RWPE2 (cell line): ENCODE measurements at regions not wholly inside any gene's neighbourhood (a gene's known extent, or its start where the extent isn't known, plus 50 kb on each side); places are given as distances from the start of the nearest gene placed in this dataset.

Experiments
- ATAC-seq: fragments of 200-7000 bp; cut with Tn5 transposase; 3 replicates; pipeline ENCODE4 v1.9.1; 2021; ENCODE audit warnings: low read depth
- DNase-seq: peaks from one replicate; pipeline ENCODE4 v3.0.0-alpha.2; 2020; ENCODE audit warnings: low spot score
- H3K27ac ChIP-seq: fragments of 450-650 bp; 2 replicates; pipeline ENCODE4 v1.5.1; 2017; ENCODE audit warnings: mild to moderate bottlenecking; ENCODE audit not compliant: poor library complexity, severe bottlenecking
- H3K27me3 ChIP-seq: fragments of 250-450 bp; sonication (Bioruptor Pico); 2 replicates; pipeline ENCODE4 v1.5.1; 2021; ENCODE audit warnings: mild to moderate bottlenecking, moderate library complexity; ENCODE audit not compliant: insufficient read depth, poor library complexity, severe bottlenecking
- H3K36me3 ChIP-seq: fragments of 250-450 bp; sonication (Bioruptor Pico); 2 replicates; pipeline ENCODE4 v1.5.1; 2020; ENCODE audit warnings: low read depth, mild to moderate bottlenecking, moderate library complexity
- H3K4me1 ChIP-seq: fragments of 250-450 bp; sonication (Bioruptor Pico); 2 replicates; pipeline ENCODE4 v1.5.1; 2021; ENCODE audit warnings: mild to moderate bottlenecking, moderate library complexity; ENCODE audit not compliant: insufficient read depth, poor library complexity, severe bottlenecking
- H3K4me3 ChIP-seq: fragments of 250-450 bp; sonication (Bioruptor Pico); 2 replicates; pipeline ENCODE4 v1.5.1; 2021; ENCODE audit warnings: mild to moderate bottlenecking, moderate library complexity; ENCODE audit not compliant: severe bottlenecking
- H3K9me3 ChIP-seq: fragments of 250-450 bp; sonication (Bioruptor Pico); 2 replicates; pipeline ENCODE4 v1.5.1; 2021; ENCODE audit warnings: mild to moderate bottlenecking, moderate library complexity; ENCODE audit not compliant: severe bottlenecking
- CTCF ChIP-seq: fragments of 450-650 bp; IDR thresholded peaks from one replicate; pipeline ENCODE4 v1.5.1; 2017; ENCODE audit warnings: mild to moderate bottlenecking, moderate library complexity; ENCODE audit not compliant: poor library complexity, severe bottlenecking

DNA sequence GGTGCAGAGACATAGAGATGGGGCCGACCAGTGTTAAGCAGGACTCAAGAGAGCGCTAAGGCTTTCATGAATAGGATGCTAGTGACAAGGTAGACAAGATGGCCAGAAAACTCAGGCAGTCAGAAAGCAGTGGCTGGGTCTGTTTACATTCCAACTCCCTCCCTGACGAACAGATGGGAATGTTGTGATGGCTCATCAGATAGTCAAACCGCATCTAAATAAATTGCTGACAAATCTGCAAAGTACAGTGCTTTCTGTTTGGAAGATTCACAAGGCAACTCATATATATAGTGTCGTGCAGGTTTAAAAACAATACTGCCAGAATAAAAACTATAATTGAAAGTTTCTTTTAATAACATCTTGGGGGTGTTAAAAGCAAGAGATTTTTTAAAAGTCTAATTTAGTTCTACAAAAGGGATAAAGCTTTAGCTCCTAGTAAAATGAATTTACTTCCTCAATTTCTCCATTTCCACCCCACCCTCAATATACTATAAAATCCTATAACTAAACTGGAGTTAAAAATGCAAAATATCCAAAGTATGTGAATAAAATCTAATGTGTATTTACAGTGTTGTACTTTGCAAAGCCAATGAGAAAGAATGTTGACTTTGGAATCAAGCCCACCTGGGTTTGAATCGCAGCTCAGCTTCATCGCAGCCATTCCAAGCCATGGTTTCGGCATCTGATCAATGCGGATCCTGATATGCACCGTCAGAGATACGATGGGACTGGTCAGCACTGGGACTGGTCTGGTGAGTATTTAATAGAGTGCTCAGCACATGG lies 247.3 kb upstream of the PDE10A start:
- TF ChIP-seq CTCF, result no peak
- no peak overlapping the region for H3K27ac ChIP-seq
- no peaks in the 10 kb centered on the region for H3K27me3 ChIP-seq
- H3K4me1 ChIP-seq, result no peaks in the 10 kb centered on the region
- H3K4me3 ChIP-seq, result no peak overlapping the region
- ATAC-seq, result no peak
- no peaks in the 10 kb centered on the region for H3K36me3 ChIP-seq
- no peaks in the 10 kb centered on the region for H3K9me3 ChIP-seq
- DNase-seq, result no peak

DNA sequence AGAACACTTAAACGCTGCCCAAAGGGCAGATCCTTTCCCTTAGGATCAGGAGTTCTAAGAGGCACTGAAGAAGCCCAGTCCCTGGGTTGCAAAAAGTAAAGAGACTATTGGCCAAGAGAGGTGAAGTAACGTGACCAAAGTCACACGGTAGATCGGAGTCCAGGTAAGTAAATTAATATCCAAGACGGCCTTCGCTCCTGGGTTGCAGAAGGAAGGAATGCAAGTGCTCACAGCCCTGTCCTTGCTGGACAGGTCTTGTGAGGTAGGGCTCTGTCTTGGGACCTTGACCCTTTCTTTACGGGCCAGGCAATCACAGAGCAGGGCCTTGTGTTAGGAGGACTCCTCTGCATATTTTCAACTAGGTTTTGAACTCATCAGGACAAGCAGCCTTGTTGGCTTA lies 243.7 kb upstream of the PDE10A start:
- Histone ChIP-seq H3K4me1 (no peaks in the 10 kb centered on the region), H3K27ac (no peak overlapping the region), H3K27me3 (no peaks in the 10 kb centered on the region), H3K4me3 (no peak overlapping the region), H3K9me3 (no peaks in the 10 kb centered on the region), H3K36me3 (no peaks in the 10 kb centered on the region)
- TF ChIP-seq CTCF, result no peak
- DNase-seq, result no peak
- ATAC-seq, result no peak

DNA sequence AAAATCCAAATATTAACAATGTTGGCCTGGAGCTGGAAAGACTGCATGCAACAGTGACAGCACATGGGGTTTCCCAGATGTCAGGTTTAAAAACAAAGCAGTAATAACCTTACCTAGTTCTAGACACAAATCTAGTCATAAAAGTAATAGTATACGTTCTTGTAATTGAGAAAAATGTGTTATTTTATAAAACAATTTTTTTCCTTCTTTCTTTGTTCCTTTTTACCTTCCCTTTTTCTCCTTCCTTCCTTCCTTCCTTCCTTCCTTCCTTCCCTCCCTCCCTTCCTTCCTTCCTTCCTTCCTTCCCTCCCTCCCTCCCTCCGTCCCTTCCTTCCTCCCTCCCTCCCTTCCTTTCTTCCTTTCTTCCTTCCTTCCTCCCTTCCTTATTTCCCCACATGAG lies 242.7 kb upstream of the PDE10A start:
- H3K27me3 ChIP-seq, result no peaks in the 10 kb centered on the region
- no peak for TF ChIP-seq CTCF
- no peak for ATAC-seq

DNA sequence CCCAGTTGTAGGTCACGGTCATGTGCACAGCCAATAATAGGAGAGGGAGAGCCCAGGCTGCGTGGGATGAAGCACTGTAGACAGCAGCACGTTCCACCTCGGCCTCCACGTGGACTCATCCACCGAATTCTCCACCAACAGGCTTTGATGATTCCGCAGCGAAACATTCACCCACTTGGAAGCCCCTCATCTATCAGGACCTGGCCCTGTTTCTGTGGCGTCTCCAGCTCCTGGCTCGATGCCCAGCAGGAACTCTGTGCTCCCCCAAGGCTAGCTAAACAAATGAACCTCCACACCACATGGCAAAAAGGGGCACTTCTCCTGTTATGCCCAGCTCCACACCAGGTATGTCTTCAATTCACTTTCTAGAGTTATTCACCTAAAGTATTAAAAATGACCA lies 237.9 kb upstream of the PDE10A start:
- H3K4me3 ChIP-seq, result no peak overlapping the region
- H3K27me3 ChIP-seq, result no peaks in the 10 kb centered on the region
- no peak for TF ChIP-seq CTCF
- no peaks in the 10 kb centered on the region for H3K9me3 ChIP-seq
- H3K27ac ChIP-seq, result no peak overlapping the region
- DNase-seq, result no peak
- no peaks in the 10 kb centered on the region for H3K4me1 ChIP-seq
- no peaks in the 10 kb centered on the region for H3K36me3 ChIP-seq
- no peak for ATAC-seq

More for the DNA sequence above, 242.7 kb upstream of the PDE10A start:
- H3K27ac ChIP-seq, result no peak overlapping the region
- no peaks in the 10 kb centered on the region for H3K36me3 ChIP-seq
- H3K9me3 ChIP-seq, result no peaks in the 10 kb centered on the region
- H3K4me3 ChIP-seq, result no peak overlapping the region
- no peak for DNase-seq
- H3K4me1 ChIP-seq, result no peaks in the 10 kb centered on the region

DNA sequence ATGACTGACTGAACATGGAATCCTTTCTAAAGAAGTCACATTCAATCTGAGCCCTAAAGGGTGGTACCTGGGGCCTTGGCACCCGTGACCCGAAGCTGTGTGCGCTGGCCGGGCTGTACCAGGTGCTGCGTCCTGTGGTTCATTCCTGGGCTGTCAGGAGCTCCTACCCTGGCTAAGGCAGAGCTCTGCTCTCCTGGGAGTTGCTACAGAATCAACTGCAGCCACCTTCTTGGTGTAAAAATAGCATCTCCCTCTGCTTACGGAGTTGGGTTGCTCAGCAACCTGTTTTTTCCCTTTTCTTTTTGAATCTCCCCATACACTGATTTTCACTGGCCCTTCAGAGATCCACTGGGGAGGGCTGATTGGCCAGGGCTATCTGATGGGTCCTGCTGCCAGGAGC lies 236.6 kb upstream of the PDE10A start:
- no peaks in the 10 kb centered on the region for H3K36me3 ChIP-seq
- no peak for ATAC-seq
- no peak for TF ChIP-seq CTCF
- no peaks in the 10 kb centered on the region for H3K27me3 ChIP-seq
- no peak overlapping the region for H3K27ac ChIP-seq
- H3K4me1 ChIP-seq, result no peaks in the 10 kb centered on the region
- H3K9me3 ChIP-seq, result no peaks in the 10 kb centered on the region
- no peak overlapping the region for H3K4me3 ChIP-seq
- DNase-seq, result no peak
